Esophagus squamous epithelium (tissue), 5 donors: ENCODE measurements at regions not wholly inside any gene's neighbourhood (a gene's known extent, or its start where the extent isn't known, plus 50 kb on each side); places are given as distances from the start of the nearest gene placed in this dataset.

Experiments
- DNase-seq: peaks from one replicate; lab custom pipeline; 2025; lab: John Stamatoyannopoulos, UW
- H3K27ac ChIP-seq, 4 donors: fragments of 200-600 bp; sonication (generic); one replicate each; pipeline ENCODE4 v1.5.1; 2016 to 2019; ENCODE audit warnings: mild to moderate bottlenecking in 1 of 4
- H3K27me3 ChIP-seq, 4 donors: fragments of 200-600 bp; sonication (generic); 1 replicate in 3 of 4; 2 replicates in 1 of 4; pipeline versions ENCODE4 v1.5.1 to v1.6.0; 2017 to 2021; ENCODE audit warnings: antibody characterized with exemption in 1 of 4
- H3K36me3 ChIP-seq, 3 donors: fragments of 200-600 bp; sonication (generic); one replicate each; pipeline ENCODE4 v1.5.1; 2016 to 2019
- H3K4me1 ChIP-seq, 3 donors: fragments of 200-600 bp; sonication (generic); one replicate each; pipeline ENCODE4 v1.5.1; 2017 to 2019
- H3K4me3 ChIP-seq, 4 donors: fragments of 200-600 bp; sonication (generic); 1 replicate in 3 of 4; 2 replicates in 1 of 4; pipeline ENCODE4 v1.5.1; 2016 to 2019; ENCODE audit warnings: mild to moderate bottlenecking in 2 of 4, moderate library complexity in 1 of 4
- H3K9me3 ChIP-seq, 3 donors: fragments of 200-600 bp; sonication (generic); one replicate each; pipeline ENCODE4 v1.5.1; 2016 to 2019
- POLR2A ChIP-seq, 4 donors: fragments of 450-650 bp; IDR thresholded peaks; one replicate each; pipeline ENCODE4 v1.6.1; 2017; ENCODE audit warnings: antibody characterized with exemption in 4 of 4, mild to moderate bottlenecking in 4 of 4, moderate library complexity in 3 of 4
- WGBS, 2 donors: methylation state at CpG; one replicate each; pipeline ENCODE4 v1.1.5; 2018; 5-methylcytosine and 5-hydroxymethylcytosine counted together
- intact Hi-C: fragments of 100-400 bp; cut with DNase I; formaldehyde crosslinking; loops from one replicate; pipeline ENCODE4 v1.15.0; 2022
- TF ChIP-seq, protein P1 (sequence below), 6 experiments: fragments of 450-650 bp in 4 of 6; fragments of 200-600 bp in 2 of 6; sonication (generic) in 2 of 6; IDR thresholded peaks; one replicate each; pipeline ENCODE4 v1.5.1; 2016 to 2019; ENCODE audit warnings: antibody characterized with exemption in 6 of 6, mild to moderate bottlenecking in 4 of 6, moderate library complexity in 4 of 6
- donor health status: DM: yes; HTN: yes; CAD: no.

DNA sequence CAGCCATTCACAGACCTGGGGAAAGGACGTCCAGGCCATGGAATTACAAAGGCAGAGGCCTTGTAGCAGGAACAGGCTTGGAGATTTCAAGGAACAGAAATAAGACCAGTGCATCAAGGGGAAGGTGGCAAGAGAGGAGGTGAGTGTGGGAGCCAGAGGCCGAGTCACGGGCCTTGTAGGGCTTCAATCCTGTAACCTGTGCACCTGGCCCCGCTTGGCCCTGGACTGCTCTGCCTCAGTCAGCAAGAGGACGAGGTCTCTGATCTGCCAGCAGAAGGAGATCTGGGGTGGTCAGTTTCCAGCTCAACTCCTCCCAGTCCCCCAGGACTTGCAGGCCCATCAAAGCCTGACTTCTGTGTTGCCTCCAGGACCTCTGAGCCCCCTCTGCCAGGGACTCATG is 200.8 kb downstream of the VRK1 start:
- 81 to 96% methylated on average over 5 of the region's 5 CpGs for WGBS, 2 donors
- H3K27ac ChIP-seq: no peak overlapping the region
- H3K36me3 ChIP-seq: no peaks in the 10 kb centered on the region
- H3K27me3 ChIP-seq: peaks cover 0 to 12% (median 0%) of the 10 kb centered on the region in 4 donors
- no peak overlapping the region for H3K4me3 ChIP-seq
- intact Hi-C loops: no loop called here
- DNase-seq: no peak
- no peaks in the 10 kb centered on the region for H3K9me3 ChIP-seq
- TF ChIP-seq, protein P1, sequence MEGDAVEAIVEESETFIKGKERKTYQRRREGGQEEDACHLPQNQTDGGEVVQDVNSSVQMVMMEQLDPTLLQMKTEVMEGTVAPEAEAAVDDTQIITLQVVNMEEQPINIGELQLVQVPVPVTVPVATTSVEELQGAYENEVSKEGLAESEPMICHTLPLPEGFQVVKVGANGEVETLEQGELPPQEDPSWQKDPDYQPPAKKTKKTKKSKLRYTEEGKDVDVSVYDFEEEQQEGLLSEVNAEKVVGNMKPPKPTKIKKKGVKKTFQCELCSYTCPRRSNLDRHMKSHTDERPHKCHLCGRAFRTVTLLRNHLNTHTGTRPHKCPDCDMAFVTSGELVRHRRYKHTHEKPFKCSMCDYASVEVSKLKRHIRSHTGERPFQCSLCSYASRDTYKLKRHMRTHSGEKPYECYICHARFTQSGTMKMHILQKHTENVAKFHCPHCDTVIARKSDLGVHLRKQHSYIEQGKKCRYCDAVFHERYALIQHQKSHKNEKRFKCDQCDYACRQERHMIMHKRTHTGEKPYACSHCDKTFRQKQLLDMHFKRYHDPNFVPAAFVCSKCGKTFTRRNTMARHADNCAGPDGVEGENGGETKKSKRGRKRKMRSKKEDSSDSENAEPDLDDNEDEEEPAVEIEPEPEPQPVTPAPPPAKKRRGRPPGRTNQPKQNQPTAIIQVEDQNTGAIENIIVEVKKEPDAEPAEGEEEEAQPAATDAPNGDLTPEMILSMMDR (IDR thresholded peaks at IDR 0.05): no peak
- TF ChIP-seq POLR2A (IDR thresholded peaks at IDR 0.05): no peak
- no peaks in the 10 kb centered on the region for H3K4me1 ChIP-seq

DNA sequence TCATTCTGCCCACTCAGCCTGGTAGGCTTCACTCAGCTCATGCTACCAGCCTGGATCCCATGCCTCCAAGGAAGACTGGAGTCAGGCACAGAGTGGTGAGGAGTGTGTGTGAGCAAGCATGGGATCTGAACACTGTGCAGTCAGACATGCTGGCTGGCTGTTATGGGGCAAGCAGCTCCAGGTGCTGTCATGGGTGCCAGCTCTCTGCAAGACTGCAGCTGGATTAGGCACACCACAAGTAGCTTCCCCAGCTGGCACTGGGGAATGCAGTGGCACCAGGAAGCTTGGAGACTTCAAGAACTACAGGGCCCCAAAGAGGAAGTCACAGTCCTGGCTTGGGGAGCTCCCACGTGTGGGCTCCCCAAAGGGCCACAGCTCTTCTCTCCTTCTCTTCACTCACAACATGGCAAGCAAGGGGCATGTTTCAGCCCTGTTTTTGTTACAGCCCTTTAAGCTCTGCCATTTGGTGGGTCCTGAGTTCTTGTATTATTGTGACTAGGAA is 202.5 kb downstream of the VRK1 start:
- no peak overlapping the region for H3K27ac ChIP-seq
- intact Hi-C loops: no loop called here
- H3K4me3 ChIP-seq: no peak overlapping the region
- H3K4me1 ChIP-seq: no peaks in the 10 kb centered on the region
- DNase-seq: no peak
- H3K36me3 ChIP-seq: no peaks in the 10 kb centered on the region
- no peak for TF ChIP-seq POLR2A (IDR thresholded peaks at IDR 0.05)
- TF ChIP-seq, protein P1 (IDR thresholded peaks at IDR 0.05): no peak
- H3K9me3 ChIP-seq: no peaks in the 10 kb centered on the region
- H3K27me3 ChIP-seq: peaks cover 0 to 5% (median 0%) of the 10 kb centered on the region in 4 donors
- WGBS, 2 donors: 10 to 75% methylated on average over 1 of the region's 1 CpG

DNA sequence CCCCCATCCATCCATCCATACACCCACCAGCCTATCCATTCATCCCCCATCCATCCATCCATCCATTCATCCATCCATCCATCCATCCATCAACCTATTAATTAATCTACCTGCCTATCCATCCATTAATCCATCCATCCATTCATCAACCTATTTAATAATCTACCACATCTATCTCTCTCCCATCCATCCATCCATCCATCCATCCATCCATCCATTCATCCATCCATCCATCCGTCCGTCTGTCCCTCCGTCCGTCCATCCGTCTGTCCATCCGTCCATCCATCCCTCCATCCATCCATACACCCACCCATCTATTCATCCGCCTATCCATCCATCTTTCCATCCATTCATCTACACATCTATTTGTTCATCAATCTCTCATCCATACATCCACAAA is 205.3 kb downstream of the VRK1 start:
- WGBS, 2 donors: 85 to 89% methylated on average over 7 of the region's 7 CpGs
- H3K27me3 ChIP-seq: no peaks in the 10 kb centered on the region
- intact Hi-C loops: no loop called here

DNA sequence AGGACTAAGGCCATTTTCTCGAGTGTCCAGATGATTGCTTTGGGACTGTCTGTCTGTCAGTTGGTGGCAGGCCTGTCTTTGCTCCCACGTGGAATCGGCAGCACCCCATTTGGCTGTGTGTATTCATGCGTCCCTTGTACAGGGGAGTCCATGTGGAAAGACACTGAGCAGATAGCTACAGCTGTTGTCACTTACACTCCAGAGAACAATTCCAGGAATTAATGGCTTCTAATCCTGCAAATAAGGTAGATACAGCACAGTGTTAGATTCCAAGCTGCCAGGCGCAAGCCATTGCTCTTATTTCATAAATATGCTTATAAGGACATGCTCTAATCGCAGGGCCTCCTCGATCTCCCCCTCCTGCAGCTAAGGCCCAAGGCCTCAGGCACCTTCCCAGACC is 208.8 kb downstream of the VRK1 start:
- intact Hi-C loops: no loop called here
- no peak overlapping the region for H3K27ac ChIP-seq
- no peak for DNase-seq
- no peak overlapping the region for H3K4me3 ChIP-seq
- H3K4me1 ChIP-seq: no peaks in the 10 kb centered on the region
- H3K36me3 ChIP-seq: no peaks in the 10 kb centered on the region
- H3K27me3 ChIP-seq: peaks cover 0 to 27% (median 0%) of the 10 kb centered on the region in 4 donors
- H3K9me3 ChIP-seq: no peaks in the 10 kb centered on the region
- 83 to 94% methylated on average over 3 to 7 of the region's 7 CpGs for WGBS, 2 donors
- TF ChIP-seq POLR2A (IDR thresholded peaks at IDR 0.05): no peak
- TF ChIP-seq, protein P1 (IDR thresholded peaks at IDR 0.05): no peak

More for the DNA sequence above, 205.3 kb downstream of the VRK1 start:
- Histone ChIP-seq H3K27ac (no peak overlapping the region), H3K4me3 (no peak overlapping the region), H3K4me1 (no peaks in the 10 kb centered on the region), H3K9me3 (no peaks in the 10 kb centered on the region), H3K36me3 (no peaks in the 10 kb centered on the region)
- TF ChIP-seq, protein P1 (IDR thresholded peaks at IDR 0.05): no peak
- TF ChIP-seq POLR2A (IDR thresholded peaks at IDR 0.05): no peak
- no peak for DNase-seq

DNA sequence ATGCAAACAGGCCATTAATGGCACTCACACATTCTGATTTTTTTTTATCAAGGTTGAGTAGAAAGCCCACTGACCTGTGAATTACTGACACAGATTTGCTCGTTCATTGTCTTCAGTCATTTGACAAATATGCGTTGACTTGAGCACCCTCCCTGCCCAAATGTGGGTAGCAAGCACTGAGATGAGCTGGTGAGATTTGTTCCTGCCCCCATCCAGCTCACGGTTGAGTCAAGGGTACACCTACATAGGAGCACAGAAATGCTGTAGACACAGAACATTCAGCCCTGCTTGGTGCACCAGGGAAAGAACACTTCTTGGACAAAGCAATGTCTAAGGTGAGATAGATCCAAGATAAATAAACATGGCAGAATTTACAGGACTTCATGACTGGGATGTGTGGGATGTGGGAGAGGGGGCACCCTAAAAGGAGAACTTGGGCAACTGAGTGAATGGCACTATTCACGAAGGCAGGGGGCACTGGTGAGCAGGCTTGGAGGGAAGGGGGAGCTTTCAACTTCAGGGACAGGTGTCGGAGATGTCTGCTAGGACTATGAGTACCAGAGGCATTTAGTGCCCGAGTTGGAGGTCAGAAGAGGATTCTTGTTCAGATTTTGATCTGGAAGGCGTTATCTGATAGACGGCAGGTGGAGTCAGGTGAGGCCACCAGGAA is 213.4 kb downstream of the VRK1 start:
- H3K27ac ChIP-seq: no peak overlapping the region
- H3K27me3 ChIP-seq: peaks cover 0 to 27% (median 0%) of the 10 kb centered on the region in 4 donors
- no peak overlapping the region for H3K4me3 ChIP-seq
- no peak for DNase-seq
- H3K9me3 ChIP-seq: no peaks in the 10 kb centered on the region
- TF ChIP-seq, protein P1 (IDR thresholded peaks at IDR 0.05): no peak
- no peak for TF ChIP-seq POLR2A (IDR thresholded peaks at IDR 0.05)
- 53 to 57% methylated on average over 7 to 8 of the region's 8 CpGs for WGBS, 2 donors
- no peaks in the 10 kb centered on the region for H3K36me3 ChIP-seq
- H3K4me1 ChIP-seq: no peaks in the 10 kb centered on the region
- intact Hi-C loops: no loop called here
